ENCODE measurements at regions not wholly inside any gene's neighbourhood (a gene's known extent, or its start where the extent isn't known, plus 50 kb on each side); places are given as distances from the start of the nearest gene placed in this dataset.

DNA sequence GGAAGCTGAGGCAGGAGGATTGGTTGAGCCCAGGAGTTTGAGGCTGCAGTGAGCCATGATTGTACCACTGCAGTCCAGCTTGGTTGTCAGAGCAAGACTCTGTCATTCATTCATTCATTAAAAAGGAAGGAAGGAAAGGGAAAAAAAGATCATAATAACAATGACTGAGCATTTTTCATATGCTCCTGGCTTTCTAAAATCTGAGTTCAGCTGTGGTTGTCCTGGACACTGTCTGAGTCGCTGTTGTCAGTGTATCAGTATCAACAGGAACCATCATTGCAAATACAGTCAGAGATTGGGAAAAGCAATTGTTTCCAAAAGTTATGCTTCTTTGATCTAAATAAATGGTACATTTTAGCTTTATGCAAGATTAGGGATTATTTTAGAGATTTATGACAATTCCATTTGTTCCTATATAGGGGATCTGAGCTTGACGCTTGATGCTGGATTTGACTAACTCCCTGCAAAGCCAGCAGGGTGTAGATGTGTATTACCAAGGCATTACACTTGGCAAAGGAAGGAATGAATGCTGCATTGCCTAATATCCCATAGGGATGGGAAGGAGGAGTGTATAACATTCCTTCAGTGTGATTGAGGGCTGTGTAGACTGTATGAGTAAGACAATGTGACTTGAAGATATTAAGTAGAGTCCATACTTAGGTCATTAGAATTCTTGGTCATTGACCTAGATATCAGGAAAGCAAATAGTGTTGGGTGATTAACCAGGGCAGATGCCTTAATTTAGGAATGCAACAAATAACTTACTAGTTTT, 100.2 kb downstream of the DISP1 start:
- TF ChIP-seq, protein P1, sequence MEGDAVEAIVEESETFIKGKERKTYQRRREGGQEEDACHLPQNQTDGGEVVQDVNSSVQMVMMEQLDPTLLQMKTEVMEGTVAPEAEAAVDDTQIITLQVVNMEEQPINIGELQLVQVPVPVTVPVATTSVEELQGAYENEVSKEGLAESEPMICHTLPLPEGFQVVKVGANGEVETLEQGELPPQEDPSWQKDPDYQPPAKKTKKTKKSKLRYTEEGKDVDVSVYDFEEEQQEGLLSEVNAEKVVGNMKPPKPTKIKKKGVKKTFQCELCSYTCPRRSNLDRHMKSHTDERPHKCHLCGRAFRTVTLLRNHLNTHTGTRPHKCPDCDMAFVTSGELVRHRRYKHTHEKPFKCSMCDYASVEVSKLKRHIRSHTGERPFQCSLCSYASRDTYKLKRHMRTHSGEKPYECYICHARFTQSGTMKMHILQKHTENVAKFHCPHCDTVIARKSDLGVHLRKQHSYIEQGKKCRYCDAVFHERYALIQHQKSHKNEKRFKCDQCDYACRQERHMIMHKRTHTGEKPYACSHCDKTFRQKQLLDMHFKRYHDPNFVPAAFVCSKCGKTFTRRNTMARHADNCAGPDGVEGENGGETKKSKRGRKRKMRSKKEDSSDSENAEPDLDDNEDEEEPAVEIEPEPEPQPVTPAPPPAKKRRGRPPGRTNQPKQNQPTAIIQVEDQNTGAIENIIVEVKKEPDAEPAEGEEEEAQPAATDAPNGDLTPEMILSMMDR (tag by site-specific recombination; IDR thresholded peaks at IDR 0.05) = no peak
- TF ChIP-seq ZNF423 (tag by site-specific recombination; IDR thresholded peaks at IDR 0.05) (no peak), ZNF146 (tag by site-specific recombination; IDR thresholded peaks at IDR 0.05) (no peak), ZNF600 (tag by site-specific recombination; IDR thresholded peaks at IDR 0.05) (no peak), BCL11A (tag by site-specific recombination; IDR thresholded peaks at IDR 0.05; ENCODE audit: low read depth) (no peak), ZSCAN30 (tag by site-specific recombination; IDR thresholded peaks at IDR 0.05) (no peak), KLF1 (tag by site-specific recombination; IDR thresholded peaks at IDR 0.05) (no peak), ZNF24 (tag by site-specific recombination; IDR thresholded peaks at IDR 0.05) (no peak), ZNF660 (tag by site-specific recombination; IDR thresholded peaks at IDR 0.05) (no peak), ZNF121 (tag by site-specific recombination; IDR thresholded peaks at IDR 0.05) (no peak), ZBTB1 (tag by site-specific recombination; IDR thresholded peaks at IDR 0.05) (no peak)
- TF ChIP-seq, protein P2, sequence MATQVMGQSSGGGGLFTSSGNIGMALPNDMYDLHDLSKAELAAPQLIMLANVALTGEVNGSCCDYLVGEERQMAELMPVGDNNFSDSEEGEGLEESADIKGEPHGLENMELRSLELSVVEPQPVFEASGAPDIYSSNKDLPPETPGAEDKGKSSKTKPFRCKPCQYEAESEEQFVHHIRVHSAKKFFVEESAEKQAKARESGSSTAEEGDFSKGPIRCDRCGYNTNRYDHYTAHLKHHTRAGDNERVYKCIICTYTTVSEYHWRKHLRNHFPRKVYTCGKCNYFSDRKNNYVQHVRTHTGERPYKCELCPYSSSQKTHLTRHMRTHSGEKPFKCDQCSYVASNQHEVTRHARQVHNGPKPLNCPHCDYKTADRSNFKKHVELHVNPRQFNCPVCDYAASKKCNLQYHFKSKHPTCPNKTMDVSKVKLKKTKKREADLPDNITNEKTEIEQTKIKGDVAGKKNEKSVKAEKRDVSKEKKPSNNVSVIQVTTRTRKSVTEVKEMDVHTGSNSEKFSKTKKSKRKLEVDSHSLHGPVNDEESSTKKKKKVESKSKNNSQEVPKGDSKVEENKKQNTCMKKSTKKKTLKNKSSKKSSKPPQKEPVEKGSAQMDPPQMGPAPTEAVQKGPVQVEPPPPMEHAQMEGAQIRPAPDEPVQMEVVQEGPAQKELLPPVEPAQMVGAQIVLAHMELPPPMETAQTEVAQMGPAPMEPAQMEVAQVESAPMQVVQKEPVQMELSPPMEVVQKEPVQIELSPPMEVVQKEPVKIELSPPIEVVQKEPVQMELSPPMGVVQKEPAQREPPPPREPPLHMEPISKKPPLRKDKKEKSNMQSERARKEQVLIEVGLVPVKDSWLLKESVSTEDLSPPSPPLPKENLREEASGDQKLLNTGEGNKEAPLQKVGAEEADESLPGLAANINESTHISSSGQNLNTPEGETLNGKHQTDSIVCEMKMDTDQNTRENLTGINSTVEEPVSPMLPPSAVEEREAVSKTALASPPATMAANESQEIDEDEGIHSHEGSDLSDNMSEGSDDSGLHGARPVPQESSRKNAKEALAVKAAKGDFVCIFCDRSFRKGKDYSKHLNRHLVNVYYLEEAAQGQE (tag by site-specific recombination; IDR thresholded peaks at IDR 0.05) = no peak
- TF ChIP-seq, protein P3, sequence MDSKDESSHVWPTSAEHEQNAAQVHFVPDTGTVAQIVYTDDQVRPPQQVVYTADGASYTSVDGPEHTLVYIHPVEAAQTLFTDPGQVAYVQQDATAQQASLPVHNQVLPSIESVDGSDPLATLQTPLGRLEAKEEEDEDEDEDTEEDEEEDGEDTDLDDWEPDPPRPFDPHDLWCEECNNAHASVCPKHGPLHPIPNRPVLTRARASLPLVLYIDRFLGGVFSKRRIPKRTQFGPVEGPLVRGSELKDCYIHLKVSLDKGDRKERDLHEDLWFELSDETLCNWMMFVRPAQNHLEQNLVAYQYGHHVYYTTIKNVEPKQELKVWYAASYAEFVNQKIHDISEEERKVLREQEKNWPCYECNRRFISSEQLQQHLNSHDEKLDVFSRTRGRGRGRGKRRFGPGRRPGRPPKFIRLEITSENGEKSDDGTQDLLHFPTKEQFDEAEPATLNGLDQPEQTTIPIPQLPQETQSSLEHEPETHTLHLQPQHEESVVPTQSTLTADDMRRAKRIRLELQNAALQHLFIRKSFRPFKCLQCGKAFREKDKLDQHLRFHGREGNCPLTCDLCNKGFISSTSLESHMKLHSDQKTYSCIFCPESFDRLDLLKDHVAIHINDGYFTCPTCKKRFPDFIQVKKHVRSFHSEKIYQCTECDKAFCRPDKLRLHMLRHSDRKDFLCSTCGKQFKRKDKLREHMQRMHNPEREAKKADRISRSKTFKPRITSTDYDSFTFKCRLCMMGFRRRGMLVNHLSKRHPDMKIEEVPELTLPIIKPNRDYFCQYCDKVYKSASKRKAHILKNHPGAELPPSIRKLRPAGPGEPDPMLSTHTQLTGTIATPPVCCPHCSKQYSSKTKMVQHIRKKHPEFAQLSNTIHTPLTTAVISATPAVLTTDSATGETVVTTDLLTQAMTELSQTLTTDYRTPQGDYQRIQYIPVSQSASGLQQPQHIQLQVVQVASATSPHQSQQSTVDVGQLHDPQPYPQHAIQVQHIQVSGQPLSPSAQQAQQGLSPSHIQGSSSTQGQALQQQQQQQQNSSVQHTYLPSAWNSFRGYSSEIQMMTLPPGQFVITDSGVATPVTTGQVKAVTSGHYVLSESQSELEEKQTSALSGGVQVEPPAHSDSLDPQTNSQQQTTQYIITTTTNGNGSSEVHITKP (tag by site-specific recombination; IDR thresholded peaks at IDR 0.05) = no peak
- TF ChIP-seq, protein P4, sequence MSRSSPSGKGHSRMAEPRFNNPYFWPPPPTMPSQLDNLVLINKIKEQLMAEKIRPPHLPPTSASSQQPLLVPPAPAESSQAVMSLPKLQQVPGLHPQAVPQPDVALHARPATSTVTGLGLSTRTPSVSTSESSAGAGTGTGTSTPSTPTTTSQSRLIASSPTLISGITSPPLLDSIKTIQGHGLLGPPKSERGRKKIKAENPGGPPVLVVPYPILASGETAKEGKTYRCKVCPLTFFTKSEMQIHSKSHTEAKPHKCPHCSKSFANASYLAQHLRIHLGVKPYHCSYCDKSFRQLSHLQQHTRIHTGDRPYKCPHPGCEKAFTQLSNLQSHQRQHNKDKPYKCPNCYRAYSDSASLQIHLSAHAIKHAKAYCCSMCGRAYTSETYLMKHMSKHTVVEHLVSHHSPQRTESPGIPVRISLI (tag by site-specific recombination; IDR thresholded peaks at IDR 0.05) = no peak
